ENCODE measurements at regions not wholly inside any gene's neighbourhood (a gene's known extent, or its start where the extent isn't known, plus 50 kb on each side); places are given as distances from the start of the nearest gene placed in this dataset.

GRCh38 chr13:50518131-50518530 lies 325.4 kb downstream of the DLEU7 start:
- H3K4me1 ChIP-seq (ENCODE audit: insufficient read depth, low read length): peaks cover 42% of the 10 kb centered on the region

GRCh38 chr13:50518781-50519201 lies 324.7 kb downstream of the DLEU7 start:
- H3K4me1 ChIP-seq (ENCODE audit: insufficient read depth, low read length): peaks cover 37% of the 10 kb centered on the region
- no peaks in the 10 kb centered on the region for H3K9me3 ChIP-seq (ENCODE audit: low read depth, low read length)
- no peaks in the 10 kb centered on the region for H3K27me3 ChIP-seq (ENCODE audit: insufficient read depth, low read length)
- H3K4me3 ChIP-seq (ENCODE audit: low read length): no peak overlapping the region

More at GRCh38 chr13:50518131-50518530, 325.4 kb downstream of the DLEU7 start:
- no peak overlapping the region for H3K4me3 ChIP-seq (ENCODE audit: low read length)
- no peaks in the 10 kb centered on the region for H3K9me3 ChIP-seq (ENCODE audit: low read depth, low read length)
- no peaks in the 10 kb centered on the region for H3K27me3 ChIP-seq (ENCODE audit: insufficient read depth, low read length)

- peaks cover 37% of the 10 kb centered on the region for H3K4me1 ChIP-seq (ENCODE audit: insufficient read depth, low read length)
- H3K27me3 ChIP-seq (ENCODE audit: insufficient read depth, low read length): no peaks in the 10 kb centered on the region
- no peak overlapping the region for H3K4me3 ChIP-seq (ENCODE audit: low read length)
- no peaks in the 10 kb centered on the region for H3K9me3 ChIP-seq (ENCODE audit: low read depth, low read length)
Observed at GRCh38 chr13:50519866-50520265, 323.6 kb downstream of the DLEU7 start.

- Histone ChIP-seq H3K4me1 (ENCODE audit: insufficient read depth, low read length) (peaks cover 37% of the 10 kb centered on the region), H3K9me3 (ENCODE audit: low read depth, low read length) (no peaks in the 10 kb centered on the region), H3K4me3 (ENCODE audit: low read length) (no peak overlapping the region), H3K27me3 (ENCODE audit: insufficient read depth, low read length) (no peaks in the 10 kb centered on the region)
Observed at GRCh38 chr13:50521006-50521830, 322.3 kb downstream of the DLEU7 start.

- H3K4me3 ChIP-seq (ENCODE audit: low read length): no peak overlapping the region
- H3K4me1 ChIP-seq (ENCODE audit: insufficient read depth, low read length): peaks cover 41% of the 10 kb centered on the region
- no peaks in the 10 kb centered on the region for H3K27me3 ChIP-seq (ENCODE audit: insufficient read depth, low read length)
Observed at GRCh38 chr13:50521831-50522149, 321.7 kb downstream of the DLEU7 start.

GRCh38 chr13:50522506-50522905 lies 321.0 kb downstream of the DLEU7 start:
- Histone ChIP-seq H3K27me3 (ENCODE audit: insufficient read depth, low read length) (no peaks in the 10 kb centered on the region), H3K4me1 (ENCODE audit: insufficient read depth, low read length) (peaks cover 48% of the 10 kb centered on the region), H3K4me3 (ENCODE audit: low read length) (no peak overlapping the region), H3K9me3 (ENCODE audit: low read depth, low read length) (no peaks in the 10 kb centered on the region)

More at GRCh38 chr13:50521831-50522149, 321.7 kb downstream of the DLEU7 start:
- H3K9me3 ChIP-seq (ENCODE audit: low read depth, low read length): no peaks in the 10 kb centered on the region

GRCh38 chr13:50523307-50523706 lies 320.2 kb downstream of the DLEU7 start:
- H3K27me3 ChIP-seq (ENCODE audit: insufficient read depth, low read length): no peaks in the 10 kb centered on the region
- no peak overlapping the region for H3K4me3 ChIP-seq (ENCODE audit: low read length)
- peaks cover 56% of the 10 kb centered on the region for H3K4me1 ChIP-seq (ENCODE audit: insufficient read depth, low read length)
- no peaks in the 10 kb centered on the region for H3K9me3 ChIP-seq (ENCODE audit: low read depth, low read length)

- Histone ChIP-seq H3K4me1 (ENCODE audit: insufficient read depth, low read length) (peaks cover 48% of the 10 kb centered on the region), H3K27me3 (ENCODE audit: insufficient read depth, low read length) (no peaks in the 10 kb centered on the region), H3K4me3 (ENCODE audit: low read length) (no peak overlapping the region), H3K9me3 (ENCODE audit: low read depth, low read length) (no peaks in the 10 kb centered on the region)
Observed at GRCh38 chr13:50524560-50524959, 318.9 kb downstream of the DLEU7 start.

GRCh38 chr13:50526661-50527071 lies 316.8 kb downstream of the DLEU7 start:
- H3K4me1 ChIP-seq (ENCODE audit: insufficient read depth, low read length): peaks cover 27% of the 10 kb centered on the region
- no peaks in the 10 kb centered on the region for H3K27me3 ChIP-seq (ENCODE audit: insufficient read depth, low read length)
- no peak overlapping the region for H3K4me3 ChIP-seq (ENCODE audit: low read length)
- no peaks in the 10 kb centered on the region for H3K9me3 ChIP-seq (ENCODE audit: low read depth, low read length)

GRCh38 chr13:50527188-50527587 lies 316.3 kb downstream of the DLEU7 start:
- H3K27me3 ChIP-seq (ENCODE audit: insufficient read depth, low read length): no peaks in the 10 kb centered on the region
- H3K4me1 ChIP-seq (ENCODE audit: insufficient read depth, low read length): peaks cover 22% of the 10 kb centered on the region
- no peak overlapping the region for H3K4me3 ChIP-seq (ENCODE audit: low read length)
- H3K9me3 ChIP-seq (ENCODE audit: low read depth, low read length): no peaks in the 10 kb centered on the region

- no peak overlapping the region for H3K4me3 ChIP-seq (ENCODE audit: low read length)
- no peaks in the 10 kb centered on the region for H3K9me3 ChIP-seq (ENCODE audit: low read depth, low read length)
- no peaks in the 10 kb centered on the region for H3K27me3 ChIP-seq (ENCODE audit: insufficient read depth, low read length)
Observed at GRCh38 chr13:50527612-50528509, 315.6 kb downstream of the DLEU7 start.

GRCh38 chr13:50529154-50529882 lies 314.2 kb downstream of the DLEU7 start:
- H3K4me3 ChIP-seq (ENCODE audit: low read length): no peak overlapping the region
- peaks cover 5% of the 10 kb centered on the region for H3K9me3 ChIP-seq (ENCODE audit: low read depth, low read length)
- H3K27me3 ChIP-seq (ENCODE audit: insufficient read depth, low read length): no peaks in the 10 kb centered on the region
- H3K4me1 ChIP-seq (ENCODE audit: insufficient read depth, low read length): peaks cover 20% of the 10 kb centered on the region

More at GRCh38 chr13:50527612-50528509, 315.6 kb downstream of the DLEU7 start:
- H3K4me1 ChIP-seq (ENCODE audit: insufficient read depth, low read length): peaks cover 20% of the 10 kb centered on the region

- Histone ChIP-seq H3K4me3 (ENCODE audit: low read length) (no peak overlapping the region), H3K9me3 (ENCODE audit: low read depth, low read length) (peaks cover 24% of the 10 kb centered on the region), H3K27me3 (ENCODE audit: insufficient read depth, low read length) (no peaks in the 10 kb centered on the region), H3K4me1 (ENCODE audit: insufficient read depth, low read length) (peaks cover 12% of the 10 kb centered on the region)
Observed at GRCh38 chr13:50531917-50532899, 311.3 kb downstream of the DLEU7 start.

GRCh38 chr13:50535050-50535449 lies 308.4 kb downstream of the DLEU7 start:
- Histone ChIP-seq H3K27me3 (ENCODE audit: insufficient read depth, low read length) (no peaks in the 10 kb centered on the region), H3K9me3 (ENCODE audit: low read depth, low read length) (peaks cover 38% of the 10 kb centered on the region), H3K4me3 (ENCODE audit: low read length) (no peak overlapping the region), H3K4me1 (ENCODE audit: insufficient read depth, low read length) (no peaks in the 10 kb centered on the region)

All from mononuclear cell (primary cell).